GM11168 (cell line): ENCODE measurements at regions not wholly inside any gene's neighbourhood (a gene's known extent, or its start where the extent isn't known, plus 50 kb on each side); places are given as distances from the start of the nearest gene placed in this dataset.
"Not testable (repeated sequence)": the region's sequence is repeated elsewhere in the genome, so short reads cannot be mapped to it uniquely, and the experiment has no call there.

ENCODE experiments used
- in situ Hi-C: fragments of 300-500 bp; cut with MboI; formaldehyde crosslinking; loops from one replicate; pipeline ENCODE4 v1.12.0; 2022; ENCODE audit warnings: low sequenced_read_pairs; ENCODE audit not compliant: unreplicated experiment

GRCh38 chr1:70490153-70490552, 79.1 kb downstream of the CTH start:
- in situ Hi-C loops, result no loop called here

- in situ Hi-C loops, result no loop called here
Observed at GRCh38 chr1:70495370-70495769, 84.3 kb downstream of the CTH start.

GRCh38 chr1:70496181-70496580, 85.1 kb downstream of the CTH start:
- in situ Hi-C loops, result no loop called here

GRCh38 chr1:70497152-70497551, 86.1 kb downstream of the CTH start:
- in situ Hi-C loops, result no loop called here

- in situ Hi-C loops, result no loop called here
Observed at GRCh38 chr1:70498666-70499065, 87.6 kb downstream of the CTH start.

GRCh38 chr1:70499695-70500094, 88.6 kb downstream of the CTH start:
- in situ Hi-C loops, result no loop called here

GRCh38 chr1:70503358-70503757, 92.3 kb downstream of the CTH start:
- in situ Hi-C loops, result no loop called here

- in situ Hi-C loops, result no loop called here
Observed at GRCh38 chr1:70504176-70504820, 93.2 kb downstream of the CTH start.

- in situ Hi-C loops, result no loop called here
Observed at GRCh38 chr1:70504821-70505193, 93.7 kb downstream of the CTH start.

- in situ Hi-C loops, result not testable (repeated sequence)
Observed at GRCh38 chr1:70507991-70508390, 96.9 kb downstream of the CTH start.

- in situ Hi-C loops, result loop anchor here (5.0 kb wide), 1 partner anchor 373 kb away; no protein-coding TSS in a partner anchor
Observed at GRCh38 chr1:70509996-70510876, 99.2 kb downstream of the CTH start.

GRCh38 chr1:70517444-70517843, 106.4 kb downstream of the CTH start:
- in situ Hi-C loops, result no loop called here

GRCh38 chr1:70518106-70518505, 107.0 kb downstream of the CTH start:
- in situ Hi-C loops, result no loop called here

GRCh38 chr1:70528590-70529333, 117.7 kb downstream of the CTH start:
- in situ Hi-C loops, result loop anchor here (25.0 kb wide), 1 partner anchor 534 kb away; no protein-coding TSS in a partner anchor

- in situ Hi-C loops, result loop anchor here (25.0 kb wide), 1 partner anchor 525 kb away; no protein-coding TSS in a partner anchor
Observed at GRCh38 chr1:70536708-70537366, 125.8 kb downstream of the CTH start.

GRCh38 chr1:70537788-70538187, 126.7 kb downstream of the CTH start:
- in situ Hi-C loops, result loop anchor here (25.0 kb wide), 1 partner anchor 525 kb away; no protein-coding TSS in a partner anchor

GRCh38 chr1:70542030-70542429, 131.0 kb downstream of the CTH start:
- in situ Hi-C loops, result loop anchor here (25.0 kb wide), 1 partner anchor 520 kb away; no protein-coding TSS in a partner anchor

GRCh38 chr1:70542856-70543255, 131.8 kb downstream of the CTH start:
- in situ Hi-C loops, result loop anchor here (25.0 kb wide), 1 partner anchor 519 kb away; no protein-coding TSS in a partner anchor

GRCh38 chr1:70546726-70547125, 135.7 kb downstream of the CTH start:
- in situ Hi-C loops, result loop anchor here (25.0 kb wide), 1 partner anchor 516 kb away; no protein-coding TSS in a partner anchor
